Caco-2 (cell line): ENCODE measurements at regions not wholly inside any gene's neighbourhood (a gene's known extent, or its start where the extent isn't known, plus 50 kb on each side); places are given as distances from the start of the nearest gene placed in this dataset.

ENCODE experiments used
- BruUV-seq: library from RNA; stranded (reverse); fragments of 400-500 nt; replicated peaks from 2 replicates; lab custom pipeline; 2021; lab: Mats Ljungman, UMichigan
- CTCF ChIA-PET: fragments of 300-600 bp; sonication (Branson Sonifier 250); formaldehyde crosslinking; loops from one replicate; lab custom pipeline; 2022; ENCODE audit warnings: antibody characterized with exemption; lab: Charles Lee
- POLR2A ChIA-PET: fragments of 300-600 bp; sonication (Branson Sonifier 250); formaldehyde crosslinking; loops from one replicate; lab custom pipeline; 2022; ENCODE audit warnings: antibody characterized with exemption; lab: Charles Lee
- DNase-seq, 2 experiments: peaks; one replicate each; pipeline versions ENCODE4 v3.0.0 to v3.0.0-alpha.2; 2020 to 2022
- H3K27me3 ChIP-seq: replicated peaks from 2 replicates; pipeline ENCODE4 v1.6.0; 2011; ENCODE audit warnings: low read length; ENCODE audit not compliant: control insufficient read depth, insufficient read depth
- H3K36me3 ChIP-seq: 2 replicates; pipeline ENCODE4 v1.5.1; 2011; ENCODE audit warnings: low read length; ENCODE audit not compliant: control insufficient read depth, insufficient read depth
- H3K4me1 ChIP-seq: fragments of 250-450 bp; sonication (Bioruptor Pico); 2 replicates; pipeline ENCODE4 v1.5.1; 2020; ENCODE audit warnings: mild to moderate bottlenecking
- H3K4me3 ChIP-seq: 2 replicates; pipeline ENCODE4 v1.5.1; 2011; ENCODE audit warnings: low read depth, mild to moderate bottlenecking, control low read depth, low read length
- H3K9me3 ChIP-seq: fragments of 250-450 bp; sonication (Bioruptor Pico); 2 replicates; pipeline ENCODE4 v1.5.1; 2020; ENCODE audit warnings: mild to moderate bottlenecking, moderate library complexity
- H3K27ac Mint-ChIP-seq: one replicate; pipeline ENCODE4 v1.8.0; 2022; ENCODE audit warnings: mixed read lengths; ENCODE audit not compliant: unreplicated experiment
- H3K27me3 Mint-ChIP-seq: one replicate; pipeline ENCODE4 v1.8.0; 2022; ENCODE audit warnings: mixed read lengths; ENCODE audit not compliant: insufficient read depth, unreplicated experiment
- H3K36me3 Mint-ChIP-seq: one replicate; pipeline ENCODE4 v1.8.0; 2022; ENCODE audit warnings: mild to moderate bottlenecking, mixed read lengths; ENCODE audit not compliant: insufficient read depth, unreplicated experiment
- H3K4me1 Mint-ChIP-seq: one replicate; pipeline ENCODE4 v1.8.0; 2022; ENCODE audit warnings: low read depth, mixed read lengths; ENCODE audit not compliant: unreplicated experiment
- H3K4me3 Mint-ChIP-seq: one replicate; pipeline ENCODE4 v1.8.0; 2022; ENCODE audit warnings: mild to moderate bottlenecking, moderate library complexity, mixed read lengths; ENCODE audit not compliant: unreplicated experiment
- H3K9me3 Mint-ChIP-seq: one replicate; pipeline ENCODE4 v1.8.0; 2022; ENCODE audit warnings: mixed read lengths; ENCODE audit not compliant: unreplicated experiment
- intact Hi-C: fragments of 100-400 bp; cut with micrococcal nuclease; formaldehyde crosslinking; loops from one replicate; pipeline ENCODE4 v1.10.0; 2022; ENCODE audit not compliant: unreplicated experiment
- TF ChIP-seq, protein P1 (sequence below), 2 experiments: fragments of 200-600 bp in 1 of 2; IDR thresholded peaks; 1 replicate in 1 of 2; 2 replicates in 1 of 2; pipeline versions ENCODE4 v1.5.1 to v1.8.0; 2011 to 2022; ENCODE audit warnings: antibody characterized with exemption in 1 of 2, control low read depth in 1 of 2, inconsistent platforms in 1 of 2, low read depth in 1 of 2, low read length in 1 of 2, mild to moderate bottlenecking in 1 of 2, moderate library complexity in 1 of 2; ENCODE audit not compliant: insufficient read depth in 1 of 2, severe bottlenecking in 1 of 2, unreplicated experiment in 1 of 2

DNA sequence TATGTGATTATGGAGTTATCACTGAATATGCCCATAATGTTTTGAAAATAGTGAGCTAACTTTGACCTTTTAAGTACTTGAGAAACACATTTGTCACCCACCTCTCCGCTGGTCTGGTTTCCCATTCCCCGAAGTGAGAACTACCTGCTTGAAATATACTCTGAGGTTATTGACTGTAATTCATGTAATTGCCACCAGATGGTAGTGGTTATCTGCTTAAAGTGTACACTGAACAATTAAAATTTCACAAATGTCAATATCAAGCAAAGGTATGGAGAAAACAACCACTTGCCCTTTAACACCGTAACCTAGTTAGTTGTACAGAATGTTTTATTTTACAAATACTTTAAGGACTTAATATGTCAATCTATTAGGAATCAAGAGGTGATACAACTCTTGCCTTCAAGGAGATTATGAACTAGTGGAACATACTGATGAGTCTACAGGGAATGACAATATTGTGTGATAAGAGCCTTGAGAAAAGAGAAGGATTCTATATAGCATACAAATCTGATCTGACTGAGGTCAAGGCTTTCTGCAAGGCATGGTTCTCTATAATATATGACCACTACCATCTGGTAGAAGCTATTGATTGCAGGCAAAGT, 316.8 kb upstream of the KCNH7 start:
- H3K9me3 Mint-ChIP-seq = no peaks in the 10 kb centered on the region
- ChIA-PET POLR2A (no interaction called here), CTCF (no interaction called here)
- H3K36me3 Mint-ChIP-seq = no peaks in the 10 kb centered on the region
- Histone ChIP-seq H3K9me3 (no peaks in the 10 kb centered on the region), H3K36me3 (no peaks in the 10 kb centered on the region), H3K27me3 (no peaks in the 10 kb centered on the region), H3K4me1 (no peaks in the 10 kb centered on the region), H3K4me3 (no peak overlapping the region)
- peaks cover 5% of the 10 kb centered on the region for H3K4me1 Mint-ChIP-seq
- peak in 1 of 2 experiments; percentile 46 for DNase-seq
- peaks cover 6% of the 10 kb centered on the region for H3K27me3 Mint-ChIP-seq
- TF ChIP-seq, protein P1, sequence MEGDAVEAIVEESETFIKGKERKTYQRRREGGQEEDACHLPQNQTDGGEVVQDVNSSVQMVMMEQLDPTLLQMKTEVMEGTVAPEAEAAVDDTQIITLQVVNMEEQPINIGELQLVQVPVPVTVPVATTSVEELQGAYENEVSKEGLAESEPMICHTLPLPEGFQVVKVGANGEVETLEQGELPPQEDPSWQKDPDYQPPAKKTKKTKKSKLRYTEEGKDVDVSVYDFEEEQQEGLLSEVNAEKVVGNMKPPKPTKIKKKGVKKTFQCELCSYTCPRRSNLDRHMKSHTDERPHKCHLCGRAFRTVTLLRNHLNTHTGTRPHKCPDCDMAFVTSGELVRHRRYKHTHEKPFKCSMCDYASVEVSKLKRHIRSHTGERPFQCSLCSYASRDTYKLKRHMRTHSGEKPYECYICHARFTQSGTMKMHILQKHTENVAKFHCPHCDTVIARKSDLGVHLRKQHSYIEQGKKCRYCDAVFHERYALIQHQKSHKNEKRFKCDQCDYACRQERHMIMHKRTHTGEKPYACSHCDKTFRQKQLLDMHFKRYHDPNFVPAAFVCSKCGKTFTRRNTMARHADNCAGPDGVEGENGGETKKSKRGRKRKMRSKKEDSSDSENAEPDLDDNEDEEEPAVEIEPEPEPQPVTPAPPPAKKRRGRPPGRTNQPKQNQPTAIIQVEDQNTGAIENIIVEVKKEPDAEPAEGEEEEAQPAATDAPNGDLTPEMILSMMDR (IDR thresholded peaks at IDR 0.05; ENCODE audit: insufficient read depth in 1 of 2, low read depth in 1 of 2, low read length in 1 of 2, severe bottlenecking in 1 of 2, unreplicated experiment in 1 of 2) = peak; percentile 48 to 84
- no peak overlapping the region for H3K4me3 Mint-ChIP-seq
- no TSS peak for BruUV-seq
- H3K27ac Mint-ChIP-seq = no peak overlapping the region
- intact Hi-C loops = loop anchor here (5.0 kb wide), 1 partner anchor 1277 kb away; no protein-coding TSS in a partner anchor

DNA sequence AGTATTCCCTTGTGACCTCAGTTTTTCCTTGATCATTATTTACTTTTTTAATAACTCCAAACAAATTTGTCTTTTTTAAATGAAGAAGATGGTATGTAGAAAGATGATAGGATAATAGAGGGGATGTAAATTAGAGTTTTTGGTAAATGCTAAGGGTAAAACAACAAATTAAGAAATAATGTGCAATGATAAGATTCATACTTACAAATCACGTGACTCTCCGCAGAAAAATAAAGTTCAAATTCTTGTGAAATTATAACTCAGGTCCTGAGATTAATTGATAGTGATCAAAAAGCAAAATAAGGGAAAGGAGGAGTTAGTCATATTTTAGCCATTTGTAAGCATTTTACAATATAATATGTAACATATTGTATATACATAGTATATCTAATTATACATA, 304.1 kb upstream of the KCNH7 start:
- DNase-seq = no peak
- TF ChIP-seq, protein P1 (IDR thresholded peaks at IDR 0.05; ENCODE audit: insufficient read depth in 1 of 2, low read depth in 1 of 2, low read length in 1 of 2, severe bottlenecking in 1 of 2, unreplicated experiment in 1 of 2) = no peak
- ChIA-PET POLR2A (no interaction called here), CTCF (no interaction called here)
- H3K4me1 Mint-ChIP-seq = no peaks in the 10 kb centered on the region
- intact Hi-C loops = no loop called here
- no peak overlapping the region for H3K27ac Mint-ChIP-seq
- H3K9me3 Mint-ChIP-seq = peaks cover 10% of the 10 kb centered on the region
- H3K4me1 ChIP-seq = no peaks in the 10 kb centered on the region
- no peak overlapping the region for H3K4me3 Mint-ChIP-seq
- no peaks in the 10 kb centered on the region for H3K36me3 ChIP-seq
- H3K9me3 ChIP-seq = no peaks in the 10 kb centered on the region; the same call in 1 of the 2 replicates
- no peak overlapping the region for H3K4me3 ChIP-seq
- H3K27me3 Mint-ChIP-seq = no peaks in the 10 kb centered on the region
- H3K36me3 Mint-ChIP-seq = no peaks in the 10 kb centered on the region
- BruUV-seq = no TSS peak
- H3K27me3 ChIP-seq = no peaks in the 10 kb centered on the region

DNA sequence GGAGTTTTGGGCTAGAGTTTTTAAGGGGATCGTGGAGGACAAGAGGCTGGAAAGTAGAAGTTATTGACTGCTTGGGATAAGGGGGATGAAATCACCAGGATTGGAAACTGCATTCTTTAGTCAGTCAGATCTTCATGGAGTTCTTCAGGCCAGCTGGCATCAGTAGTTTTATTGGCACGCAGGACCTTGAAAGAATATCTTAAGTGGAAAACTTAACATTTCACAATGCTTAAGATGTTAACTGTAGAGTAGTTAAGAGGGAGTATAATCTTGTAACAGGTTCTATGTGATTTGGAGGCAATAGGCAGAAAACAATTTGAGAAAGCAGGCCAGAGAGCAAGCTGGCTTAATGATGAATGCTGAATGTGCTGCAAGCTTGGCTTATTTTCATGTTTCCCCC, 300.4 kb upstream of the KCNH7 start:
- CTCF ChIA-PET = no interaction called here
- Mint-ChIP-seq H3K27me3 (no peaks in the 10 kb centered on the region), H3K4me1 (no peaks in the 10 kb centered on the region), H3K27ac (no peak overlapping the region), H3K36me3 (no peaks in the 10 kb centered on the region), H3K9me3 (peaks cover 10% of the 10 kb centered on the region), H3K4me3 (no peak overlapping the region)
- TF ChIP-seq, protein P1 (IDR thresholded peaks at IDR 0.05; ENCODE audit: insufficient read depth in 1 of 2, low read depth in 1 of 2, low read length in 1 of 2, severe bottlenecking in 1 of 2, unreplicated experiment in 1 of 2) = no peak
- Histone ChIP-seq H3K9me3 (no peaks in the 10 kb centered on the region), H3K4me1 (no peaks in the 10 kb centered on the region), H3K36me3 (no peaks in the 10 kb centered on the region), H3K4me3 (no peak overlapping the region), H3K27me3 (no peaks in the 10 kb centered on the region)
- POLR2A ChIA-PET = no interaction called here
- BruUV-seq = no TSS peak
- intact Hi-C loops = no loop called here
- no peak for DNase-seq
